GM18858 (cell line): ENCODE measurements at regions not wholly inside any gene's neighbourhood (a gene's known extent, or its start where the extent isn't known, plus 50 kb on each side); places are given as distances from the start of the nearest gene placed in this dataset.

Experiments used
- ATAC-seq: cut with Tn5 transposase; IDR thresholded peaks from one replicate; pipeline ENCODE4 v1.9.1; 2021; ENCODE audit not compliant: unreplicated experiment

DNA sequence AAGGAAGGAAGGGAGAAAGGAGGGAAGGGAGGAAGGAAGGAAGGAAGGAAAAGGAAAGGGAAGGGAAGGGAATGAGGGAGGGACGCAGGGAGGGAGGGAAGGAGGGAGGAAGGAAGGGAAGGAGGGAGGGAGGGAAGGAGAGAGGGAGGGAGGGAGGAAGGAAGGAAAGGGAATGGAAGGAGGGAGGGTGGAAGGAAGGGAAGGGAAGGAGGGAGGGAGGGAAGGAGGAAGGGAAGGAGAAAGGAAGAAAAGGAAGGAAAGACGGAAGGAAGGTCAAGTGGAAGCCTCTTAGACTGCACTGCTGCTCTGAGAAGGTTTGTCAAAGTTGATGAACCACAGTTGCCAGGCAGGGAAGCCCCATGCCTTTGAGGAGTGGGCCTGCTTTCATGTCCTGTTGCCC lies 324.3 kb upstream of the ZFP64 start:
- no peak for ATAC-seq

DNA sequence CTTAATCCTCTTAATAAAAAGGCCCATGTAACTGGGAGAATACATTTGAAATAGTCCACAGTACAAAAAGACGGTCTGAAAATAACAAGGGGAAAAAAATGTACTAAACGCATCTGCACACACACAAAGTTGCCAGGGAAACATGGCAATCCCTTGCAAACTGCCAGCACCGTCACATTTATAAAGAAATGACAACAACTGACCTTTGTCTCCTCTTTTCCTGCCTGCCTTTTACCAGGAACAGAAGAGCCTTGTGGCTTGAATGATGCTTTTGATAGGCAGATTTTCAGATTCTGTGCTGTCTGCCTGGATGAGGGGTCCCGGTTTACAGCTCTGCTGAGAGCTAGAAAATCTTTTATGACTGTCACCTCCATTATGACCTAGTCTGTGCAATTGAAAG lies 308.6 kb upstream of the ZFP64 start:
- no peak for ATAC-seq

DNA sequence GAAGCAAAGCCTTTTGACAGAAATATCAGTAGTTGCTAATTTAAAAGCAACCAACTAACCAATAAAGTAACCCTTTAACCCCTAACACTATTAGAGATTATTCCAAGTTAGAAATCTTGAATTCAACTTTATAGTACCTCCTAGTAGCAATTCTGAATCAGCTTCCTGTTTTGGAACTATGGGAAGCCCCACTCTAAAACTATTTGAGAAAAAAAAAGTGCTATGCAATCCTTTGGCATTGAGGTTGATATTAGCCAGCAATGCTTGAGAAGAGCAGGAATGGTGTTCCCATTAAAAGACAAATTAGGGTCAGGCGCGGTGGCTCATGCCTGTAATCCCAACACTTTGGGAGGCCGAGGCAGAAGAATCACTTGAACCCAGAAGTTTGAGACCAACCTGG lies 306.2 kb upstream of the ZFP64 start:
- no peak for ATAC-seq

DNA sequence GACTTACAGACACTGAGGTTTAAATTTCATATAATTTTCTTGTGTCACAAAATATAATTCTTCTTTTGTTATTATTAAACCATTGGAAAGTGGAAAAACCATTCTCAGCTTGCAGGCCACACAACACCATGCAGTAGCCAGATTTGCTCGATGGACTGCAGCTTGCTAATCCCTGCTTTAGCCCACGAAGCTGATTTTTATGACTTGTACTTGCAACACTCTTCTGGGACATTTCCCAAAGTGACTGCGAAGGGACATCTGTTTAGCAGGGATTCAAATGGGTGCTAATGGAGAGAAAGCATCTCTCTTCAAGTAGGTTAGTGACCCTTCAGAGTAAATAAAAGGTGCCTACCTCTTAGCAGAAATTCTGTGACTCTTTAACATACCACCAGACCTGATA lies 304.6 kb upstream of the ZFP64 start:
- no peak for ATAC-seq

DNA sequence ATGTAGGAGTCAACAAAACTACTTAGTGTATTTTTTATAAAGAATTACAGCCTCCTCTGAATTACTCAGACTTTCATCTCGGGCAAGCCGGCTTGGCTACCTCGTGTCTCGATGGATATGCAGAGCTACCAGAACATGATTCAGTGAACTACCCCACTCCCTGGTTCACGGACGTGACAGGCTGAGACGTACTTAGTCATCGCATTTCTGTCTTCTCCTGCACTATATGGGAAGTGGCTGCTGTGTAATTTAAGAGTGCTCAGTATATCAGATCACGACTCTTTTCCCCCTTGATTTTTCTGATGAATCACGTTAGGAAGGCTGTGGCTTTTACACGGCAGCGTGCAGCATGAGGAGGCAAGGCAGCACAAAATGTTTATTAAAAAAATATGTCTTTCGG lies 302.7 kb upstream of the ZFP64 start:
- ATAC-seq = no peak

DNA sequence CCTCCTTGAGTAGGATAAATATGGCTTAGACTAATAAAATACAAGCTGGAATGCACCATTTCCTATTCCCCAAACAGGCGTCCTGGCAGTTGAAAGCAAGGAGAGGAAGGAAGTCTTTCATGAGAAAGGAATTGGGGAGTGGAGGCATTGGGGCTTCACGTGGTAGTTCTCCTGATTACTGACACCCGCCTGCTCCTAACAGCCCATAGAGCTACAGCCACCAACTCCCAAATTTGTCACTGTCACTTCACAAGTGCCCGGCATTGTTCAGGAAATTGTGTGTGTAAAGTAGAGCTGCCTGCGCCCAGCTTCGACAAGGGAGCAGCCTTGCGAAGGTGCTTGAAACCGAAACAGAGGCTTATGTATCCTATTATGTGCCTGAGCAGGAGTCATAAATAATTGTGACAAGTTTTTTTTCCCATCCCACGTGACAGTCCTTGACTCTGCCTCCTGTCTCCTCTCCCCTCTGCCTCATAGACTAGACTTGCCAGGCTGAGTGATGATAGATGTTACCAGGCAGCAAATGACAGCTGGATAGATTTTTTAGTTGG lies 301.7 kb upstream of the ZFP64 start:
- no peak for ATAC-seq

DNA sequence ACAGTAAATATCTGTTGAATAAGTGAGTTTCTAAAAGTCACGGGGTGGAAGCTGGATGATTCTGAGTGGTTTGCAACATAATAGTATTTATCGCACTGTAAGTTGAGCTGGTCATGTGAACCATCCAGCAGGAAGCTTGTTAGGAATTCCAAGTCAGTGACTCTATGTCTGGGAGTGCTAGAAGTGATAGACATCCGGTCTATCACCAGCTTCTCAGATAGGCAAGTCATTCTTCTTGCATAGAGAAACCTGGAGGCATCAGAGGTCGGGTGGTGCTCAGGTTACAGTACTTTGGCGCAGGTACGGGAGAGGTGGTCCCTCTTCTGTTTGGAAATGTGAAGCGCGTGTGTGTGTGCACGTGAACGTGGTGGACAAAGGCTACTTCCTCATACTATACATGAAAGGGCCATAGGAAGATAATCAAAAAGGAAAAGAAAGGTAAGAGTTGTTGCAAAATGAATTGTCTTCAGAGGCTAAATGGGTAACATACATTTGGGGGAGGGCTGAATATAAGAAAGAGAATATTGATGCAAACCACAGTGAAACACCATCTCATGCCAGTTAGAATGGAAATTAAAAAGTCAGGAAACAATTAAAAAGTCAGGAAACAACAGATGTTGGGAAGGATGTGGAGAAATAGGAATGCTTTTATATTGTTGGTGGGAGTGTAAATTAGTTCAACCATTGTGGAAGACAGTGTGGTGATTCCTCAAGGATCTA lies 299.3 kb upstream of the ZFP64 start:
- ATAC-seq = no peak

DNA sequence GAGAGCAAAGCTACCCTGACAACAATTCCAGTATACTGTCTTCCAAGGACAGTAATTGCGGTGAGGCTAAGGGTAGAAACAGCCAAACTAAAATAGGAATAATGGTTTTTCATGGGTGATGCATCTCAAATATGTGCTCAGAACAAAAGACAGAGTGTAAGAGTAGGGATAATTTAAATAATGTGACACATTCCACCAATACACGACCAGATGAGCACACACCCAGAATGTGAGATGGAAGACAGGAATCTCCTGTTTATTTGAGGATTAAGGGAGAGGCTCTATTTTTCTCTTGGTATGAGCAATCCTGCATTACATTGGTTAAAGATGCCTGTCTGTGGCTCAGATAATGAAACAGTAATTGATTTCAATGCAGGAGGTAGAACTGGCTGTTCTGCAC lies 292.9 kb upstream of the ZFP64 start:
- ATAC-seq = no peak

DNA sequence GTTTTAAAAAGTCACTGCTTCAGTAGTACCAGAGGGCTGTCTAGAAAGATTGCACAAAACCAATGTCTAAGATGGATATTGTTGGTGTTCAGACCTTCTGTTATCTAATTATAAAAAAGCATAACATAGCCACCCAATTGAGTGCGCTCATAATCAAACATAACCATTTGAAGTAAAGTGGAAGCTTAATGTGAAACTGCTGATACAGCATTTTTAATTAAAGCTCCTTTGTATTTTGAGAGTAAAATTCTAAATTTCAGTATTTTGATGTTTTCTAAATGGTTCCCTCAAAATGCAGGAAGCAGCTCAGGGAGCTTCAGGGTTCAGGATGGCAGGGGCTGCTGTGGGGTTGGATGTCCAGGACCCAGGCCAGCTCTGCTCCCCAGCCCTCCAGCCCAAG lies 291.8 kb upstream of the ZFP64 start:
- no peak for ATAC-seq

DNA sequence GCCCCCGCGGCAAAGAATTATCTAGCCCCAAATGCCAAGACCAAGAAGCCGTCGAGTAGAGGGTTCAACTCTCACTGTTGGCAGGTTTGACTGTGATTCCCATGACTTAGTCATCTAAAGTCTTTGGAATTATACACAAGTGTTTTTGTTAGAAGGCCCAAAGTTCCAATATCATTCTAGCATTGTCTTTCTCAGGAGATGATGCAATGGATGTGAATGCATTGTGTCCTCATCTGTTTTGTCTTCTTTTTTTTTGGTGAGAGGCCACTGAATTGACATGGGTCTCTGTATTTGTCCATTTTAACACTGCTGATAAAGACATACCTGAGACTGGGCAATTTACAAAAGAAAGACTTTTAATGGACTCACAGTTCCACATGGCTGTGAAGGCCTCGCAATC lies 290.5 kb upstream of the ZFP64 start:
- no peak for ATAC-seq

DNA sequence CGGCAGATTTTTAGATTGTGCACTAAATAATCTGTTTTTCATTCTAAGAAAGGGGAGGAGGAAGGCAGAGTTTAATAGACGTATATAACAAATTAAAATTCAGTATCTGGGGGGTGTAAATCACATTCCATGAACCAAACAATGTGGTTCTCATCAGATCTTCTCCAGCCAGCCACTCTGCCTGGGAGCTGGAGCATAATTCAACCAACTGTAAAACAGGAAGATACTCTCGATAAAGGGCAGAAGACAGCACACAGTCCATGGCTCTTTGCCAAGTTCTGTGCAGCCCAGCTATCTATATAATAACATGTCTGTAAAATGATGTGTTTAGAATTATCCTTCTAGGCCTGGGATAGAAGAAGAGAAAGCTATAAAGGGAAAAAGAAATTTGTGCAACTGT lies 289.9 kb upstream of the ZFP64 start:
- no peak for ATAC-seq

DNA sequence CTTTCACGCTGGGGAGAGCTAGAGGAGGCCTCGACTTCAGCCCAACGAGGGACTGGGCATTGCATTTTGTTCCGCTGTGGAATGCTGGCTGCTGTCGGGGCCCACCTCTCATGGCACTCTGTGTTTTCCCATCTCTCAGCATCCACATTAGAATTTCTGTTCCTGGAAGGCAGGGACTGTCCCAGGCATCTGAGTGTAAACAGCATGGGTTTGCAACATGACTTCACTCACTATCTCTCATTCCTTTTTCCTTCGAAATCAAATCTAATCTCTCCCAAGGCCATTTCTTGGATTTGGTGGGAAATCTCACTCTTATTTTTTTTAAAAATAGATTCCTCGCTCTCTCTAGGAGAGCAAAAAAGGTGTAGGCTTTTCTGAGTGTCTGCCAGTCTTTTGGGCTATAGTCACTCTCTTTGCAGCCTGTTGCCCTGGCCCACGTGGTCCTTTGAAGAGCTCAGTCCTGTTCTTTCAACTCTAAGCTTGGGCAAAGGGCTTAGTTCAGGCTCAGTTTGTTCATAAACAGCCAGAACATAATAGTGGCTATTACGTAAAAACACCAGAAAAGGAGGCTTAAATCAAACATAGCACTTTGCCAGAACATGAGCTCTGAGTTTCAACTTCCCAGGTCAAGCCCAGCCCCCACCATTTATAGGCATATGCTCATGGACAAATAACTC lies 284.6 kb upstream of the ZFP64 start:
- no peak for ATAC-seq

DNA sequence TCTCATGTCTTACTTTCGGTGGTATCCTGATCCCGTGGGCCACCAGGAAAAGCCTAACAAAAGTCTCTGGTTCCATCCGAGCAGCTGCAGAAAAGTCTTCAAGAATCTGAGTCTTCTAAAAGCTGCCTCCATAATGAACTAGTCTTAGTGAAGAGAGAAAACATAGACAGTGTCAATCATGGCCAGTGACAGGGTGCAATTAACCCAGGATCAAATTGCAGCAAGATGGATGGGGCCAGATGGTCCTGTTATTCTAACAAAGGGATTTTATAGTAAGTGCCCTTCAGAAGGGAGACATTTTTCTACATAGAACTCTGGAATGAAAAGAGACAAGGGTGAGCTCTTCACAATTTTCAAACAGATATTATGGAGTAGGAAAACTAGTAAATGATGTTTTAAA lies 281.6 kb upstream of the ZFP64 start:
- ATAC-seq = no peak

DNA sequence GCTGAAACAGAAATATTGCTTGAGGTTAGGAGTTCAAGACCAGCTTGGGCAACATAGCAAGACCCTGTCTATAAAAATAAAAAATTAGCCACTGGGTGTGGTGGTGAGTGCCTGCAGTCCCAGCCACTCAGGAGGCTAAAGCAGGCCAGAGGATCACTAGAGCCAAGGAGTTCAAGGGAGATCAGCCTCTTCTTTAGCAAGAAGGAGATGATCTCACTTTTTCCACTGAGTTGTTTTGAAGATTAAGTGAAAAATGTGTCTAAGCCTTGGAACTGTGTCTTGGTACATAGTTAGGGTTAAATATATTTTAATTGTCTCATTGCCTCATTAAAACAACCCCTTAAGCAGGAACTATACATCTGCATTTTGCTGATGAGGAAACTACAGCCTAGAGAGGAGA lies 279.0 kb upstream of the ZFP64 start:
- ATAC-seq = no peak

DNA sequence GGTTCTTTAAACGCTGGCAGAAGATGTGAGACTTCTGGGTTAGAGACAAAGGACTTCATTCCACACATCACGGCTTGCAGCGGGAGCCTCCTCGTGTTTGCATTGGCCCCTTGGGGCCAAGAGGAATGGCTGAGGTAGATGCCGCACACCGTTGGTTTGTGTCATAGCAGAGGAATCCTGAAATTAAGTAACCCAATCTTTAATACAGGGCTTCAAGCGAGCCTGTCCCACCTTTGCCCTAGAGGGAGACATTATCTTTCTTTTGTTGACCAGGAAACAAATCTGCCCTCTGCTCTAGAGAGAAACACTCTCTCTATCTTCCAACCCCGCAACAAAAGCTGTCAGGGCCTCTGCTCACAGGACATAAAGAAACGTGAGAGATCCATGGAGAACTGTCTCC lies 277.5 kb upstream of the ZFP64 start:
- no peak for ATAC-seq

DNA sequence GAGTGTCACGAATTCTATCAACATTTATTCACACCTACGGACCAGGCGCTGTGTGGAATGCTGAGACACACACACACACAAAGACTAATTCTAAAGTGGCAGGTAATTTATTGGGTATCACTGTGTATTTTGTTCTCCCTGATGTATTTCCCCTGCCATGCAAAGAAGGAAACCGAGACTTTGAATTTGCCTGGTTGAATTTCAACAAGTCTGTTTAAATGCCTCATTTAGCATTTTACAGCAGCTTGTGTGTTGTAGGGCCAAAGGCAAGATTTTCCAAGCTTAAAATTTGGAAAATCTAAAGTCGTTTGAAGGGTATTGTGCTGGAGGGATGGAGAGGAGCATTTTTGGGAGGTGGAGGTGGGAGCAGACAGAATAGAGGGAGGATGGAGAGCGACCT lies 274.4 kb upstream of the ZFP64 start:
- ATAC-seq = no peak

DNA sequence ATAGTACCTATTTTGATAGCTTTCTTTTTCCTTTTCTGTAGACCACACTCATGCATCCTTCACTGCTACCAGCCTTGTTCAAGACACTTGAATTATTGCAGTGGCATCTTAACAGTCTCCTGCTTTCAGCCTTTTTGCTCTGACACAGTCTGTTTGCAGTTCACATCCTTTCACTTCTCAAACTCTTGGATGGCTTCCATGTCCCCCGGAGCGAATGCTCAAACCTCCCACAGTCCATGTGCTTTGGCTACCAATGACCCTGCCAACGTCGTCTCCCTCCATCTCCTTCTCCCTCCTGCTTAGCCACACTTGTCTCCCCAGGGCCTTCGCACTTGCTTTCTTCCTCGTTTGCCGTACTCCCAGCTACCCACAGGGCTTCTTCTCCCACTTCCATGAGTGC lies 270.0 kb upstream of the ZFP64 start:
- no peak for ATAC-seq

DNA sequence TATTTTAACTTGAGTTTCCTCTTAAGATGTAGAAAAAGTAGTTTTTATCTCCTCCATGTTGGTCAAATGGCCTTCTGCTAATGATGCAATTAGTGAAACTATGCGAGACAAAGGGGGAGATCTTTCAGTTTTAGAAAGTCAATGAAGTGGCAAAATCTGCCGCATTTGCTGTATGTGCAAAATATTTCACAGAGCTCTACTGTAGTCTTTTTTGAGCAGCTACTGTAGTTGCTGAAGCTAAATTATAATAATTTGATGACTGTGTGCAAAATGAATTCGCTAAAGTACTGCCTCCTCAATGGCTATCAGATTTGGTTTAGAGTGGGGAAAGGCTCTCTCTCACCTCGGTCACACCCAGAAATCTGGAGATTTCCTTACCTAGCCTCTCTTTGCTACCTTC lies 267.6 kb upstream of the ZFP64 start:
- ATAC-seq = no peak

DNA sequence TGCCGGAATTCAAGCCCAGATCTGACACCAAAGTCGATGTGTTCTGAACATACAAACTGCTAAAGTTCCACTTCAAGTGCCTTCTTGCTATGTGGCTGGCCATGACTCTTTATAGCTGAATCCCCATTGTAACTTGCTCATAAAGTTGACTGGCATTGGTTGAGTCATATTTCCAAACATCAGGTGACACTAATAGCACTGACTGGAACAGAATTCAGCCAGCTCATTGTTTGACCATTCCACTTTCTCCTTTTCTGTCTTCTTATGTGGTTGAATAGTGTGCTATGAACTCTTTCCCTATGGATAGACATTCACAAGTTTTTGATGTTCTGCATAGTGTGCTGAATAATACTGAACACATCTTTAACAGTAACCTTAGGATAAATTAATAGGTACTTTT lies 266.2 kb upstream of the ZFP64 start:
- no peak for ATAC-seq

DNA sequence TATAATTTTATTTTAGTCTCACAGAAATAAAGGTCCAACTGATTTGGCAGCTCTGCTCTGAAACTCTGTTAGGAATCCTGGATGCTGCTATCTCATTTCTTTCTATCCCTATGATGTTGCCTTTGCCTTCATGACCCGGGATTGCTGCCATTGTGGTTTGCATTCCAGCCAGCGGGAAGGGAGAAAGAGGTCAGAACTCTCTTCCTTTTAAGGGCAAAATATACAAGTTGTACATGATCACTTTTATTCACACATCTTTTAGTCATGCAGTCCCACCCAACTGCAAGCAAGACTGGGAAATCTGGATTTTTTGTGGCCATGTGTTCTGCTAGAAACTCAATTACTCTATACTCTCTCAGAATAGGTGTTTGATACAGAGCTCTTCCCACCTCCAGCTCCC lies 263.1 kb upstream of the ZFP64 start:
- ATAC-seq = no peak

DNA sequence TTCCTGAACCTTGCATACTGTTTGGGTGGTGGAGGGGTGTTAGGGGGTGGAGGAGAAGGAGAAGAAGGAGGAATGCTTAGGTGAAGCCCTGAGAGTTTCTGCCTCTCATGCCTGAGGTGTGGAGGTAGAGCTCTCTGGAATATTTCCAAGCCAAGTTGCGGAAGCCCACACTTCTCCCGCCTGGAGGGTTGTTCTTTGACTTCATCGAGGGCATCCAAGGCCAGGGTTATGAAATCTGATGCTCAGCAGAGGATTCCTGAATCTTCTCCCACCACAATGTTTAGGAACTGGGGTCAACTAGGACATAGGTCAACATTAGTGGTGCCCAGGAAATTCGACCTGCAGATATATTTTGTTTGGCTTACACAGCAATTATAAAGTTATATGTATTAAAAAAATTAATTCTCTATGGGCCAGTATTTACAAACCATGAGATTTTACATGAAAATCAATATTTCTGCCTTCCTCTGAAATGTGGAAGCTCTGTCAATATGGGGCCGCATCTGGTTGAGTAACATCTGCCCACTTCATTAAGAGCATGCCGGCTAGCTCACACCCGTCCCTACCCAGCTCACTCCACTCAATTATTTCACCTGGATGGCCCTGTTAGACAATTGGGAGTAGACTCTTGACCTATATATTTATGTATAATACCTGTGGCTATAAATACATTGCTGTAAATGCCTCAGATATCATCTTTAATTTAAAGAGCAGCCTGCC lies 257.1 kb upstream of the ZFP64 start:
- ATAC-seq = no peak

DNA sequence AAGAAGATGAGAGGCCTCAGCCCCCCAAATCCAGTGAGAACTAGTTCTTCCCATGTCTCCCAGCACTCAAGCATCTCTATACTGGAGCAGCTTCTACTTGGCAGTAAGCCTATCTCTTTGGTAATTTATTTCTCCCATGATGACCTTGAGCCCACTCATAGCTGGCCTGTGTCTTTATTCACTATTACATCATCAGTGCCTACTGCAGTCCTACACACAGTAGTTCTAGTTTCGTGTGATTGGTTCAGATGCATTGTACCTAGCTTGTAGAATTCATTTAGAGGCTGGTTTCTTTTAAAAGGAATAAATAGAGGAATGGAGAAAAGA lies 255.6 kb upstream of the ZFP64 start:
- ATAC-seq = no peak
